ENCODE measurements at regions not wholly inside any gene's neighbourhood (a gene's known extent, or its start where the extent isn't known, plus 50 kb on each side); places are given as distances from the start of the nearest gene placed in this dataset.

DNA sequence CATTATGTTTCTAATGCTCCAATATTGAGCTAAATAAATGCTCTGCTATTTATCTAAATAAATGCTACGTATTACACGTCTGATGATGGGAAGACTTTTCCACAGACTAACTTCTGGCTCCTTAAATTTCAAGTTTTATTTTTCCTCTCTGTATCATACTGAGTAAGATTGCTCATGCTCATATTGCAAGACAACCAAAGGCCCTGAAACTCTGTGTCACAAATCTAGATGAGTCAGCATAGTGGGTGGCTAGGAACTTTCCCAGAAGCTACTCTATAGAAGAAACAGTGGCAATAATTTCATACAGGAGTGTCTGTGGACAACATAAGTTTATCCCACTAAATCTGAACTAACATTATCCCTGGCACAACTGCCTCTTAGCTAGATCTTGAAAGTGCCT lies 53.0 kb upstream of the RFX3 start:
- Histone ChIP-seq H3K79me2 (replicated peaks; ENCODE audit: insufficient read depth) (no peaks in the 10 kb centered on the region), H2AFZ (no peak overlapping the region), H3K4me2 (no peak overlapping the region), H3F3A (replicated peaks; ENCODE audit: low read depth) (no peaks in the 10 kb centered on the region), H3K36me3 (ENCODE audit: insufficient read depth) (no peaks in the 10 kb centered on the region), H4K20me1 (replicated peaks; ENCODE audit: insufficient read depth) (no peaks in the 10 kb centered on the region), H3K4me1 (ENCODE audit: insufficient read depth) (no peaks in the 10 kb centered on the region), H3K27me3 (ENCODE audit: insufficient read depth) (no peaks in the 10 kb centered on the region), H3K4me3 (no peak overlapping the region), H3K9me2 (ENCODE audit: insufficient read depth) (0 out of 2 replicates have a peak, but pooled peaks cover 4% of the 10 kb centered on the region), H3K27ac (ENCODE audit: low read depth) (no peak overlapping the region)
- Mint-ChIP-seq H3K4me1 (no peaks in the 10 kb centered on the region), H3K27ac (no peak overlapping the region), H3K27me3 (ENCODE audit: insufficient read depth, low read depth, poor library complexity) (no peaks in the 10 kb centered on the region), H3K36me3 (ENCODE audit: low read depth) (peaks cover 16% of the 10 kb centered on the region; the same call in 2 of the 3 replicates), H3K4me3 (no peak overlapping the region), H3K9me3 (peaks cover 20% of the 10 kb centered on the region)
- DNase-seq (ENCODE audit: low spot score), result no peak
- TF ChIP-seq, protein P1, sequence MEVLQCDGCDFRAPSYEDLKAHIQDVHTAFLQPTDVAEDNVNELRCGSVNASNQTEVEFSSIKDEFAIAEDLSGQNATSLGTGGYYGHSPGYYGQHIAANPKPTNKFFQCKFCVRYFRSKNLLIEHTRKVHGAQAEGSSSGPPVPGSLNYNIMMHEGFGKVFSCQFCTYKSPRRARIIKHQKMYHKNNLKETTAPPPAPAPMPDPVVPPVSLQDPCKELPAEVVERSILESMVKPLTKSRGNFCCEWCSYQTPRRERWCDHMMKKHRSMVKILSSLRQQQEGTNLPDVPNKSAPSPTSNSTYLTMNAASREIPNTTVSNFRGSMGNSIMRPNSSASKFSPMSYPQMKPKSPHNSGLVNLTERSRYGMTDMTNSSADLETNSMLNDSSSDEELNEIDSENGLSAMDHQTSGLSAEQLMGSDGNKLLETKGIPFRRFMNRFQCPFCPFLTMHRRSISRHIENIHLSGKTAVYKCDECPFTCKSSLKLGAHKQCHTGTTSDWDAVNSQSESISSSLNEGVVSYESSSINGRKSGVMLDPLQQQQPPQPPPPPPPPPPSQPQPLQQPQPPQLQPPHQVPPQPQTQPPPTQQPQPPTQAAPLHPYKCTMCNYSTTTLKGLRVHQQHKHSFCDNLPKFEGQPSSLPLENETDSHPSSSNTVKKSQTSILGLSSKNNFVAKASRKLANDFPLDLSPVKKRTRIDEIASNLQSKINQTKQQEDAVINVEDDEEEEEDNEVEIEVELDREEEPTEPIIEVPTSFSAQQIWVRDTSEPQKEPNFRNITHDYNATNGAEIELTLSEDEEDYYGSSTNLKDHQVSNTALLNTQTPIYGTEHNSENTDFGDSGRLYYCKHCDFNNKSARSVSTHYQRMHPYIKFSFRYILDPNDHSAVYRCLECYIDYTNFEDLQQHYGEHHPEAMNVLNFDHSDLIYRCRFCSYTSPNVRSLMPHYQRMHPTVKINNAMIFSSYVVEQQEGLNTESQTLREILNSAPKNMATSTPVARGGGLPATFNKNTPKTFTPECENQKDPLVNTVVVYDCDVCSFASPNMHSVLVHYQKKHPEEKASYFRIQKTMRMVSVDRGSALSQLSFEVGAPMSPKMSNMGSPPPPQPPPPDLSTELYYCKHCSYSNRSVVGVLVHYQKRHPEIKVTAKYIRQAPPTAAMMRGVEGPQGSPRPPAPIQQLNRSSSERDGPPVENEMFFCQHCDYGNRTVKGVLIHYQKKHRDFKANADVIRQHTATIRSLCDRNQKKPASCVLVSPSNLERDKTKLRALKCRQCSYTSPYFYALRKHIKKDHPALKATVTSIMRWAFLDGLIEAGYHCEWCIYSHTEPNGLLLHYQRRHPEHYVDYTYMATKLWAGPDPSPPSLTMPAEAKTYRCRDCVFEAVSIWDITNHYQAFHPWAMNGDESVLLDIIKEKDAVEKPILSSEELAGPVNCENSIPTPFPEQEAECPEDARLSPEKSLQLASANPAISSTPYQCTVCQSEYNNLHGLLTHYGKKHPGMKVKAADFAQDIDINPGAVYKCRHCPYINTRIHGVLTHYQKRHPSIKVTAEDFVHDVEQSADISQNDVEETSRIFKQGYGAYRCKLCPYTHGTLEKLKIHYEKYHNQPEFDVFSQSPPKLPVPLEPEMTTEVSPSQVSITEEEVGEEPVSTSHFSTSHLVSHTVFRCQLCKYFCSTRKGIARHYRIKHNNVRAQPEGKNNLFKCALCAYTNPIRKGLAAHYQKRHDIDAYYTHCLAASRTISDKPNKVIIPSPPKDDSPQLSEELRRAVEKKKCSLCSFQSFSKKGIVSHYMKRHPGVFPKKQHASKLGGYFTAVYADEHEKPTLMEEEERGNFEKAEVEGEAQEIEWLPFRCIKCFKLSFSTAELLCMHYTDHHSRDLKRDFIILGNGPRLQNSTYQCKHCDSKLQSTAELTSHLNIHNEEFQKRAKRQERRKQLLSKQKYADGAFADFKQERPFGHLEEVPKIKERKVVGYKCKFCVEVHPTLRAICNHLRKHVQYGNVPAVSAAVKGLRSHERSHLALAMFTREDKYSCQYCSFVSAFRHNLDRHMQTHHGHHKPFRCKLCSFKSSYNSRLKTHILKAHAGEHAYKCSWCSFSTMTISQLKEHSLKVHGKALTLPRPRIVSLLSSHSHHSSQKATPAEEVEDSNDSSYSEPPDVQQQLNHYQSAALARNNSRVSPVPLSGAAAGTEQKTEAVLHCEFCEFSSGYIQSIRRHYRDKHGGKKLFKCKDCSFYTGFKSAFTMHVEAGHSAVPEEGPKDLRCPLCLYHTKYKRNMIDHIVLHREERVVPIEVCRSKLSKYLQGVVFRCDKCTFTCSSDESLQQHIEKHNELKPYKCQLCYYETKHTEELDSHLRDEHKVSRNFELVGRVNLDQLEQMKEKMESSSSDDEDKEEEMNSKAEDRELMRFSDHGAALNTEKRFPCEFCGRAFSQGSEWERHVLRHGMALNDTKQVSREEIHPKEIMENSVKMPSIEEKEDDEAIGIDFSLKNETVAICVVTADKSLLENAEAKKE (CRISPR knock-in tag; IDR thresholded peaks at IDR 0.05), result no peak
- TF ChIP-seq POLR2AphosphoS5 (IDR thresholded peaks at IDR 0.05; ENCODE audit: low read depth) (no peak), JUNB (IDR thresholded peaks at IDR 0.05; ENCODE audit: unreplicated experiment) (no peak), EZH2 (IDR thresholded peaks at IDR 0.05; ENCODE audit: low read depth, unreplicated experiment) (no peak), ZNF331 (CRISPR knock-in tag; IDR thresholded peaks at IDR 0.05; ENCODE audit: low read depth) (no peak), ZNF114 (CRISPR knock-in tag; IDR thresholded peaks at IDR 0.05) (no peak), CREB1 (CRISPR knock-in tag; IDR thresholded peaks at IDR 0.05; ENCODE audit: low read depth) (no peak), STAT1 (IDR thresholded peaks at IDR 0.05; ENCODE audit: unreplicated experiment) (no peak), NANOG (IDR thresholded peaks at IDR 0.05; ENCODE audit: borderline replicate concordance) (no peak), EZH2phosphoT487 (IDR thresholded peaks at IDR 0.05; ENCODE audit: unreplicated experiment) (no peak)
- TF ChIP-seq, protein P2, sequence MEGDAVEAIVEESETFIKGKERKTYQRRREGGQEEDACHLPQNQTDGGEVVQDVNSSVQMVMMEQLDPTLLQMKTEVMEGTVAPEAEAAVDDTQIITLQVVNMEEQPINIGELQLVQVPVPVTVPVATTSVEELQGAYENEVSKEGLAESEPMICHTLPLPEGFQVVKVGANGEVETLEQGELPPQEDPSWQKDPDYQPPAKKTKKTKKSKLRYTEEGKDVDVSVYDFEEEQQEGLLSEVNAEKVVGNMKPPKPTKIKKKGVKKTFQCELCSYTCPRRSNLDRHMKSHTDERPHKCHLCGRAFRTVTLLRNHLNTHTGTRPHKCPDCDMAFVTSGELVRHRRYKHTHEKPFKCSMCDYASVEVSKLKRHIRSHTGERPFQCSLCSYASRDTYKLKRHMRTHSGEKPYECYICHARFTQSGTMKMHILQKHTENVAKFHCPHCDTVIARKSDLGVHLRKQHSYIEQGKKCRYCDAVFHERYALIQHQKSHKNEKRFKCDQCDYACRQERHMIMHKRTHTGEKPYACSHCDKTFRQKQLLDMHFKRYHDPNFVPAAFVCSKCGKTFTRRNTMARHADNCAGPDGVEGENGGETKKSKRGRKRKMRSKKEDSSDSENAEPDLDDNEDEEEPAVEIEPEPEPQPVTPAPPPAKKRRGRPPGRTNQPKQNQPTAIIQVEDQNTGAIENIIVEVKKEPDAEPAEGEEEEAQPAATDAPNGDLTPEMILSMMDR (conservative IDR thresholded peaks at IDR 0.05; ENCODE audit: low read depth in 2 of 2), result no peak
- TF ChIP-seq, protein P3, sequence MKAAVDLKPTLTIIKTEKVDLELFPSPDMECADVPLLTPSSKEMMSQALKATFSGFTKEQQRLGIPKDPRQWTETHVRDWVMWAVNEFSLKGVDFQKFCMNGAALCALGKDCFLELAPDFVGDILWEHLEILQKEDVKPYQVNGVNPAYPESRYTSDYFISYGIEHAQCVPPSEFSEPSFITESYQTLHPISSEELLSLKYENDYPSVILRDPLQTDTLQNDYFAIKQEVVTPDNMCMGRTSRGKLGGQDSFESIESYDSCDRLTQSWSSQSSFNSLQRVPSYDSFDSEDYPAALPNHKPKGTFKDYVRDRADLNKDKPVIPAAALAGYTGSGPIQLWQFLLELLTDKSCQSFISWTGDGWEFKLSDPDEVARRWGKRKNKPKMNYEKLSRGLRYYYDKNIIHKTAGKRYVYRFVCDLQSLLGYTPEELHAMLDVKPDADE (IDR thresholded peaks at IDR 0.05), result no peak
- TF ChIP-seq, protein P4, sequence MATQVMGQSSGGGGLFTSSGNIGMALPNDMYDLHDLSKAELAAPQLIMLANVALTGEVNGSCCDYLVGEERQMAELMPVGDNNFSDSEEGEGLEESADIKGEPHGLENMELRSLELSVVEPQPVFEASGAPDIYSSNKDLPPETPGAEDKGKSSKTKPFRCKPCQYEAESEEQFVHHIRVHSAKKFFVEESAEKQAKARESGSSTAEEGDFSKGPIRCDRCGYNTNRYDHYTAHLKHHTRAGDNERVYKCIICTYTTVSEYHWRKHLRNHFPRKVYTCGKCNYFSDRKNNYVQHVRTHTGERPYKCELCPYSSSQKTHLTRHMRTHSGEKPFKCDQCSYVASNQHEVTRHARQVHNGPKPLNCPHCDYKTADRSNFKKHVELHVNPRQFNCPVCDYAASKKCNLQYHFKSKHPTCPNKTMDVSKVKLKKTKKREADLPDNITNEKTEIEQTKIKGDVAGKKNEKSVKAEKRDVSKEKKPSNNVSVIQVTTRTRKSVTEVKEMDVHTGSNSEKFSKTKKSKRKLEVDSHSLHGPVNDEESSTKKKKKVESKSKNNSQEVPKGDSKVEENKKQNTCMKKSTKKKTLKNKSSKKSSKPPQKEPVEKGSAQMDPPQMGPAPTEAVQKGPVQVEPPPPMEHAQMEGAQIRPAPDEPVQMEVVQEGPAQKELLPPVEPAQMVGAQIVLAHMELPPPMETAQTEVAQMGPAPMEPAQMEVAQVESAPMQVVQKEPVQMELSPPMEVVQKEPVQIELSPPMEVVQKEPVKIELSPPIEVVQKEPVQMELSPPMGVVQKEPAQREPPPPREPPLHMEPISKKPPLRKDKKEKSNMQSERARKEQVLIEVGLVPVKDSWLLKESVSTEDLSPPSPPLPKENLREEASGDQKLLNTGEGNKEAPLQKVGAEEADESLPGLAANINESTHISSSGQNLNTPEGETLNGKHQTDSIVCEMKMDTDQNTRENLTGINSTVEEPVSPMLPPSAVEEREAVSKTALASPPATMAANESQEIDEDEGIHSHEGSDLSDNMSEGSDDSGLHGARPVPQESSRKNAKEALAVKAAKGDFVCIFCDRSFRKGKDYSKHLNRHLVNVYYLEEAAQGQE (IDR thresholded peaks at IDR 0.05; ENCODE audit: unreplicated experiment), result no peak
- ATAC-seq, result no peak
